ENCODE measurements at regions not wholly inside any gene's neighbourhood (a gene's known extent, or its start where the extent isn't known, plus 50 kb on each side); places are given as distances from the start of the nearest gene placed in this dataset.

DNA sequence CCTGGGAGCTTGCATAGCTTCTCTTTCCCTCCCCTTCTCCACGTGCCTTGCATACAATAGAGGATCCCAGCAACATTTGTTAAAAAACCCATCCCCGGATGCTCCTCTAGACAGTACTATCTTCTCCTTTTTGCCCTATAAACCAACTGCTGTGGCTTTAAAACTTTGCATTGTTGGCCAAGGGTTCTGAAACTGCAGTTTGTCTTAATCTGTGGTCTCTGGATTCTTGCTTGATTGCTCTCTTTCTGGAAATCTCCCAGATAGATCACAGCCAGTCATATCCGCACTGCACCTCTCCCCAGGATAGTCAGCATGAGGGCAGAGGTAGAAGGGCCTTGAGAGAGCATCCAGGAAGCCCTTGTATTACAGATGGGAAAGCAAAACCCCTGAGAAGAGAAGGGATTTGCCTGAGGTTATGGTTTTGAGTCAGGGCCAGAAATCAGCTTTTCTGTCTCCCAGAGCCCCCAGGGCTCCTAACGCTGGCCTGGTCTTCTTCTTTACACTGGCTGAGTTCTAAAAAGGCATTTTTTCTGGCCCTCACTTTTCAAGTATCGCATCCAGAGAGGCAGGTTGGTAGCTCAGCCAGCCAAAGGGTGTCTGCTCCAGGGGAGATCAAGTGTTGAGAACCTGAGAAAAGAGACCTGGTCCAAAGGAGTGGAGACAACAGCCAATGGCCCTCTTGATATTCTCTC lies 70.6 kb downstream of the ADM start:
- no peak overlapping the region for H3K27ac ChIP-seq (ENCODE audit: insufficient read depth, low read depth, low read length)
- CTCF ChIA-PET: no interaction called here

DNA sequence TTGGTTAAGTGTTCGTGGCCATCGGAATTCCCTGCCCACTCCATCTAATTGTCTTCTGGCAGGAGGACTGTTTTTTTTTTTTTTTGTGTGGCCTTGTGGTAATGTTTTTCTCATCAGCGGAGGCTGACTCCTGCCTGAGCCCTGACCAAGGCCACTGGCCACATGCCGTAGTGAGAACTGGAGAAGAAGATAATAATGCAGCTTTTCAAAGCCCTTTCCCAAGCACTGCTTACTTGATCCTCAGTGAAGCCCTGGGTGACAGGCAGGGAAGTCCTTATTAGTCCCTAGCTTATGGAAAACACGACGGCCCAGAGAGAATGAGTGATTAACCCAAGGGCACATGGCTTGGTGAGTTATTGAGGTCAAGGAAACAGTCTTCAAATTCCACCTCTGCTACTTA lies 71.2 kb downstream of the ADM start:
- no peaks in the 10 kb centered on the region for H3K9me1 ChIP-seq (replicated peaks; ENCODE audit: control insufficient read depth, extremely low read depth, insufficient read depth, low read length)
- BruUV-seq (replicated peaks): no TSS peak
- no peaks in the 10 kb centered on the region for H4K20me1 ChIP-seq (replicated peaks; ENCODE audit: control insufficient read depth, extremely low read depth, insufficient read depth, low read length)
- H3K79me2 ChIP-seq (ENCODE audit: control insufficient read depth, insufficient read depth, low read length): no peaks in the 10 kb centered on the region
- DNase-seq (ENCODE audit: low read depth, low spot score) (no peak), FAIRE-seq (no peak)
- ChIA-PET POLR2A (no interaction called here), CTCF (interaction anchor here (1.1 kb wide), 1 partner anchor 8 kb away, joined by 3 read pairs; no protein-coding TSS in a partner anchor)
- intact Hi-C loops (cut with micrococcal nuclease) (no loop called here), dilution Hi-C loops (cut with MboI; ENCODE audit: extremely low pct_ligation_motif_present, low sequenced_read_pairs) (no loop called here)
- no peak overlapping the region for H3K9ac ChIP-seq (replicated peaks; ENCODE audit: extremely low read depth, insufficient read depth, low read length)
- H3K4me2 ChIP-seq (ENCODE audit: insufficient read depth, low read length): no peak overlapping the region
- H3K36me3 ChIP-seq (ENCODE audit: control insufficient read depth in 2 of 2, extremely low read depth in 1 of 2, insufficient read depth in 2 of 2, low read length in 2 of 2): no peaks in the 10 kb centered on the region
- no peak for TF ChIP-seq JUN (IDR thresholded peaks at IDR 0.05; ENCODE audit: borderline replicate concordance, insufficient read depth, insufficient read length, low read depth)
- no peak for TF ChIP-seq GATA2 (IDR thresholded peaks at IDR 0.05; ENCODE audit: insufficient read depth, insufficient read length, low read depth, low read length)
- TF ChIP-seq POLR2AphosphoS5 (IDR thresholded peaks at IDR 0.05; ENCODE audit: insufficient read depth, low read depth, low read length): no peak
- TF ChIP-seq, protein P1, sequence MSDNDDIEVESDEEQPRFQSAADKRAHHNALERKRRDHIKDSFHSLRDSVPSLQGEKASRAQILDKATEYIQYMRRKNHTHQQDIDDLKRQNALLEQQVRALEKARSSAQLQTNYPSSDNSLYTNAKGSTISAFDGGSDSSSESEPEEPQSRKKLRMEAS (IDR thresholded peaks at IDR 0.05; ENCODE audit: insufficient read depth, insufficient read length): no peak
- no peak overlapping the region for H3K27ac ChIP-seq (ENCODE audit: insufficient read depth, low read depth, low read length)
- H3K4me3 ChIP-seq (replicated peaks in 1 of 3; ENCODE audit: insufficient read depth in 1 of 3, low read depth in 1 of 3, low read length in 3 of 3): no peak overlapping the region
- H3K27me3 ChIP-seq (ENCODE audit: control insufficient read depth in 2 of 2, insufficient read depth in 2 of 2, low read length in 2 of 2): peaks cover 0 to 3% of the 10 kb centered on the region in 2 experiments
- no peak overlapping the region for H2AFZ ChIP-seq (ENCODE audit: low read depth, low read length)
- peaks cover 10% of the 10 kb centered on the region for H3K4me1 ChIP-seq (ENCODE audit: control insufficient read depth, extremely low read depth, insufficient read depth, low read length)
- H3K9me3 ChIP-seq (replicated peaks; ENCODE audit: control insufficient read depth, insufficient read depth, low read length): no peaks in the 10 kb centered on the region

More for the DNA sequence above, 70.6 kb downstream of the ADM start:
- no peak overlapping the region for H2AFZ ChIP-seq (ENCODE audit: low read depth, low read length)
- no peak for DNase-seq (ENCODE audit: low read depth, low spot score)
- no peak for TF ChIP-seq POLR2AphosphoS5 (IDR thresholded peaks at IDR 0.05; ENCODE audit: insufficient read depth, low read depth, low read length)
- TF ChIP-seq, protein P1 (IDR thresholded peaks at IDR 0.05; ENCODE audit: insufficient read depth, insufficient read length): no peak
- no peak for TF ChIP-seq EZH2 (IDR thresholded peaks at IDR 0.05; ENCODE audit: borderline replicate concordance, low read depth, low read length, severe bottlenecking)
- TF ChIP-seq POLR2A (IDR thresholded peaks at IDR 0.05; ENCODE audit: low read depth, low read length): no peak
- TF ChIP-seq FOS (IDR thresholded peaks at IDR 0.05; ENCODE audit: borderline replicate concordance, insufficient read depth, low read length): no peak
- H3K27me3 ChIP-seq (ENCODE audit: control insufficient read depth in 2 of 2, insufficient read depth in 2 of 2, low read length in 2 of 2): no peaks in the 10 kb centered on the region
- POLR2A ChIA-PET: no interaction called here
- intact Hi-C loops (cut with micrococcal nuclease): no loop called here
- dilution Hi-C loops (cut with MboI; ENCODE audit: extremely low pct_ligation_motif_present, low sequenced_read_pairs): no loop called here
- no peak for FAIRE-seq
- H3K4me2 ChIP-seq (ENCODE audit: insufficient read depth, low read length): no peak overlapping the region
- H3K79me2 ChIP-seq (ENCODE audit: control insufficient read depth, insufficient read depth, low read length): no peaks in the 10 kb centered on the region
- H3K4me1 ChIP-seq (ENCODE audit: control insufficient read depth, extremely low read depth, insufficient read depth, low read length): peaks cover 10% of the 10 kb centered on the region
- H3K4me3 ChIP-seq (replicated peaks in 1 of 3; ENCODE audit: insufficient read depth in 1 of 3, low read depth in 1 of 3, low read length in 3 of 3): no peak overlapping the region
- H3K9ac ChIP-seq (replicated peaks; ENCODE audit: extremely low read depth, insufficient read depth, low read length): no peak overlapping the region
- no peaks in the 10 kb centered on the region for H3K9me3 ChIP-seq (replicated peaks; ENCODE audit: control insufficient read depth, insufficient read depth, low read length)
- no peaks in the 10 kb centered on the region for H3K9me1 ChIP-seq (replicated peaks; ENCODE audit: control insufficient read depth, extremely low read depth, insufficient read depth, low read length)
- no peaks in the 10 kb centered on the region for H4K20me1 ChIP-seq (replicated peaks; ENCODE audit: control insufficient read depth, extremely low read depth, insufficient read depth, low read length)
- no TSS peak for BruUV-seq (replicated peaks)
- H3K36me3 ChIP-seq (ENCODE audit: control insufficient read depth in 2 of 2, extremely low read depth in 1 of 2, insufficient read depth in 2 of 2, low read length in 2 of 2): no peaks in the 10 kb centered on the region

Data from endothelial cell of umbilical vein (primary cell).